GM21786 (cell line): ENCODE measurements at regions not wholly inside any gene's neighbourhood (a gene's known extent, or its start where the extent isn't known, plus 50 kb on each side); places are given as distances from the start of the nearest gene placed in this dataset.

Experiments used
- ATAC-seq: cut with Tn5 transposase; IDR thresholded peaks from one replicate; pipeline ENCODE4 v1.9.1; 2021; ENCODE audit not compliant: unreplicated experiment

DNA sequence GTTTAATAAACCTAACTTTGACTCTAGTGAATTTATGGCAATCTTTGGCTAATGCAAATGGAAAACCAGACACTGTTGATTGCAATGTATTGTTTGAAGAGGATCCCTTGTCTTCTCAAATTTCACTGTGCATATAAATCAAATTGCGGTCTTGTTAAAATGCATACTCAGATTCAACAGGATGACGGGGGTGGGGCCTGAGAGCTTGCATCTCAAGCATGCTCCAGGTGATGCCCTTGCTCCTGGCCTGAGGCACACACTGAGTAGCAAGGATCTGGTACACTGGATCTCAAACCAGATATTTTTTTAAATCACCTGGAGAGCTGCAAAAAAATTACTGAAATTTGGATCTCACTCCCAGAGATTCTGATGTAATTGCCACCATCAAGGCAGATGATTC lies 463.7 kb downstream of the DNAH5 start:
- ATAC-seq = no peak

DNA sequence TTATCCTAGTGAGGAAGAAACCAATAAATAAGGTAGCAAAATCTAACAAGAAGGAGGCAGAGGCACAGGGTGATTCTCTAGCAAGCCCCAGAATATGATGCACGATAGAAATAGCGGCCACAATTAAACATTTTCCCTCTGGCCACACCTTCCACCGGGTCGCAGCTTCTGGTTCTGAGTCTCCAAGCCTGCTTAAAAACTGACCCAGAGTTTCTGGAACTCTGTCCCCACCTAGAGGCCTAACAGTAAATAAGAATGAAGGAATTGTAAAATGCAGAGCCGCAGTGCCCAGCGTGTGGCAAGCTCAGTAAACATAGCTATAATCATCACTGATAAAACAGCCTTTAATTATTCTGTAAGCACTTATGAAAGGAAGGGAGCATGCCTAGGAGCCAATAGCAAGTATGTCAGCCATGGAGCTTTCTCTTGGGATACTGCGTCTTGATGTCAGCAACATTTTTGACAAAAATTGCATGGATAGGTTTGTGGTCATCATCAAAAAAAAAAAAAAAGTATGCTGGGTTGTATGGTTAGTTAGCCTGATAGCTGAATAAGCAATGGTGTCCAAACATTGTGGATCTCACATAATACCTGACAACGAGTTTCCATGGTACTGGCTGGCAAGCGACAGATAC lies 465.5 kb downstream of the DNAH5 start:
- peak; percentile 58 for ATAC-seq

- ATAC-seq = no peak
These were observed 467.3 kb downstream of the DNAH5 start for GRCh38 chr5:13477118-13477737.

DNA sequence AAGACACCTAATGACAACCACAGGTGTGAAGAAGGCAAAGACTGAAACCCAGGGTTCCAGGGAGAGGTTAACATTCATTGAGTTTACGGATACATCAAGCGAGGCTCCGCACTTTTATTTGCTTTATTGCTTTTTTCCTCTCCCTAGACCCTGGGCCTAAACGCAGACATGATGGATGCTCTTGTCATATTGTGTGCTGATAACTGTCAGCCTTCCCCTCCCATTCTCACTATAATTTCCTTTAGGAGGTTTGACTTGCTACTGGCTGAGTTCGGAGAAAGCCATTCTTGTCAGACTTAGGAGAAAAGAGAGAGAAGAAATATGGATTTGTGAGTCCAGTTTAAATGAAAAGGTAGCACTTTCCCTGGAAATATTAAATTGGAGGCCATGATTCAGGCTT lies 471.6 kb downstream of the DNAH5 start:
- no peak for ATAC-seq

DNA sequence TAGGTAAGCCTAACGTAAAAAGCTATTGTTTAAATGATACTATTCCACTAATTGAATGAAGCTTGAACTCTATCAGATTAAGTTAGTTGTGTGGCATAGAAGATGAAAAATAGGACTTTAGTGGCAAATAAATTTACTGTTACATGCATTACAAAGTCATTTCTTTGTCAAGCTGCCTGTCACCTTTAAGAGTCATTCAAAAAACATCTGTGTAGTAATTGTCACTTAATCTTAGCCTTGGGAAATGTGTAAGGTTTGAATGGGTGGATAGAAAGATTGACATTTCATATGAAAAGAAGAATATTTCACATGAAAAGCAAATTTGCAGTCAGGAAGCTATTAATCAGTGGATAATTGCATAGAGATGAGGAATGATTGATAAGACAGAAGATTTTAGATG lies 473.5 kb downstream of the DNAH5 start:
- ATAC-seq = no peak

- ATAC-seq = no peak
These were observed 474.2 kb downstream of the DNAH5 start for GRCh38 chr5:13470263-13470662.

DNA sequence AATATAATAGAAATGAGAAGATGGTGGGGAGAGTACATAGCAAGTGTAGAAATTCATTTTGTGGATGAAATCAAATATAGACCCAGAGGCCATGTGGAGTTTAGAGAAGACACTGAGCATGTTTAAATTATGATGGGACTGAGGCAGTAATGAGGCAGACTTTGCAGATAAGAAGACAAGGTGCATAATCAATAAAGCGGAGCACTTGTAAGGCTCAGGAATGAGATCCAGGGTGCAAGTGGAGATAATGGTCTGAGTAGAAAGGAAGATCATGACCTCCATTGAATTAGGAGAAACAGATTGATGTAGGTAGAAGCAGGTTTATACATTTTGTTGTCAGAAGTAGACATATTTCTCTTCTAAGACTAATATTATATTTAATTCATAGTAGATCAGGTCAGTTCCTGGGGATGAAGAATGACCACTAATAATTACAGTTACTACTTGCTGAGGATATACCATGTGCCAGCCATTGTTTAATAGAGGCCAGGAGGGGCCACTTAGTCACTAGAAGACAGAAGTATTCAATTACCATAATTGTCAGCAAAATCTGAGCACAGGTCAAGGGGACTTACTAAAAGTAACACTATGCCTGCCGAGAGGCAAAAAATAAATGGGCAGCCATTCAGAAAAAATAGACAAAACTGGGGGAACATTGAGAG lies 479.8 kb downstream of the DNAH5 start:
- no peak for ATAC-seq

- no peak for ATAC-seq
These were observed 483.9 kb downstream of the DNAH5 start for GRCh38 chr5:13460587-13460986.

DNA sequence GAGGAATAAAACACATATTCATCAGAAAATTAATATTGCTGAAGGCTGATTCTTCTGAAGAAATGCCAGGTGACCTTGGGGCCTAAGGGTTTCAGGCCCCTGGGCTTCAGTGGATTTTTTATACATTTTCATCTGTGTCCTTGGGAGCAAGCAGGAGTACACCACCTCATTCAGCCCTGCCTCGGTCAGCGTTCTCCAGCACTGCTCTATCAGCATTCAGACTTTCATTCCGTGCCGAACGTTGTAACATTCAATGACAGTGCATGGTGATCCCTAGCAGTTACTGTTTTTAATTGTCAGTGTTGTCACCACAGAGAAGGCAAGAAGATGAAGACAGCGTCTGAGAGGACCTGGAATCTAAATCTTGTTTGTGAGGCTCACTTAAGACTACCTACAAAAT lies 490.4 kb downstream of the DNAH5 start:
- ATAC-seq = no peak

- no peak for ATAC-seq
These were observed 495.6 kb downstream of the DNAH5 start for GRCh38 chr5:13448843-13449242.

DNA sequence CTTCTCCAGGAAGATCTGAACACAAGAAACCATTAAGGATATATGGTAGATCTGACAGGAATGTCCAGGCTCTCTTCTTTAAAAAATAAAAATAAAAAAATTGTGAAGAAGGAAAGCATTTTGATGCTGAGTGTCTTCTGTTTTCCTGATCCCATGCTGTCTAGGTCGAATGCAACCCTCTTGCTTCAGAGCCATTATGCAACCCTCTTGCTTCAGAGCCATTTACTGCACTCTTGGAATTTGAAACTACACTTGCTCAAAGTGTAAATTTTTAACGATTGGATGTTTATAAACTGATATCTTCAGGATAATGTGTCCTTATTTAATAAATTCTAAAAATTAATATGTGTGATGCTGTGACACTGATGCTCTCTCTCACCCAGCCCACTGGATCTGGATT lies 505.1 kb downstream of the DNAH5 start:
- no peak for ATAC-seq

GRCh38 chr5:13427827-13428557 lies 516.5 kb downstream of the DNAH5 start:
- ATAC-seq = no peak

DNA sequence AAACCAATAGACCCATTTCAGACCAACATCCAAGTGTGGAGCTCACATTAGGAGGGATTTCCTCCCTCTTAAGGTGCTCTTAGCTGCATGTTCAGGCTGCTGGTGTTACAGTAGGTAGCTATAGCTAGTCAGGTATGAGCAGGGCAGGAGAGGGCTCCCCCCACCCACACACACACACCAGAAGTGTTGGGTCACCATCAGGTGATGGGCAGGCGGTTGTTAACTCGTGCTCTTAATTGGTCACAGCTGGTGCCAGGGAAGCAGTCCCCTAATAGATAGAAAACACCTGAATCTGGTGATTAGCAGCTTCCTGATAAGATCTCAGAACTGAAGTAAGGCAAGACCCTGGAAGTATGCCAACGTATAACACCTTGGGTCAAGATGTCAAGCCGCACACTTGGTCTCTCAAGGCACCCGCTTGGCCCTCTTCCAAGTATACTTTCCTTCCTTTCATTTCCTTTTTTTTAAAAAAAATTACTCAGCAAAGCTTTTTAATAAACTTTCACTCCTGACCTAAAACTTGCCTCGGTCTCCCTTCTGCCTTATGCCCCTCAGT lies 532.4 kb downstream of the DNAH5 start:
- peak; percentile 66 for ATAC-seq

DNA sequence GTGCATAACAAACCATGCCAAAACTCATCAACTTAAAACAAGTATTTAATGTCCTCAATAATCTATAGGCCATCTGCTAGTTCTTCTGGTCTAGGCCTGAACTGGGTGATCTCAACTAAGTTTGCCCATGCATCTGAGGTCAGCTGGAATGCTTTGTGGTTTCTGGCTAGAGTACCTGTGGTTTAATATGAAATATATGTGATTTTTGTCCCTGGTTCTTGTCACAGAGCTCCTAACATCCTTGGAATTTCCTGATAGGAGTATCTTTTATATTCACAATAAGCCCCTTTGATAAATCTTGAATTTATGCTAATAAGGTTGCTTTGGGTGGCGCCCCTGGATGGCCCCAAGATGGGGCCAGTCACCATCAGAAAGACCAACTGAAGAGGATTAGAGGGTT lies 535.9 kb downstream of the DNAH5 start:
- no peak for ATAC-seq

DNA sequence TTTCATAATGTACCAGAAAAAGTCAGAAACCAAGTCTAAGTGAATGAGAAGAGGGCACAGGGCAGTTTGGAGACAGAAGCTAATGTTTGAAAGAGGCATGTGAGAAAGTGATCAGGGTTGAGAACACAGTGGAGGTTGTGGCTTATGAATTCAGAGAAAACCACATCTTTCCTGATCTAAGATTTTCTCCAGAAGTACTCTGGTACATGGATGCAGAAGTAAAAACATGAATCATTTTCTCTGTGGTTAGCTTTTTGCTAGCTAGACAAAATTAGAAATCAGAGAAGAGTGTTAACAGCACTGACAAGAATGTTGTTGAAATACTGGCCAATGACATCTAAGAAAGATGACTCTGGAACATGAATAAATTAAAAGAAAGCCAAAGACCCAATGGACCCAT lies 541.1 kb downstream of the DNAH5 start:
- no peak for ATAC-seq

- no peak for ATAC-seq
These were observed 559.4 kb downstream of the DNAH5 start for GRCh38 chr5:13385066-13385465.

- no peak for ATAC-seq
These were observed 562.3 kb downstream of the DNAH5 start for GRCh38 chr5:13382232-13382631.

DNA sequence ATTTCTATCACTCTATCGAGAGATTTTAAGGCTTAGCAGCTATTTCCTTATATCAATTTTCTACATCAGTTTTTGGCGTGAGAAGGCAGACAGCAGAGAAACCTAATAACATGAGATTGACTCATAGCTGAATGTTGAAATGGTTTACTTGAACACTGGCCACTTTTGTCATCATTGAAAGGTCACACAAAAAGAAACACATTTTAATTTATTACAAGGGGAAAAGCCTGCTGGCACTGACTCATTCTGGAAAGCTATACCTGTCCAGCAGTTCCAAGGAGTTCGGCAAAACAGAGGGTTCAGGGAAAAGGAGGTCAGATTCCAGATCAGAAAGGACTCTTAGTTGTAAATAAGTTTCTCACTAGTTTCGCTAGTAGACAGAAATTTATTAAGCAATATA lies 566.4 kb downstream of the DNAH5 start:
- no peak for ATAC-seq

- no peak for ATAC-seq
These were observed 585.1 kb downstream of the DNAH5 start for GRCh38 chr5:13359344-13359743.

GRCh38 chr5:13358342-13358741 lies 586.1 kb downstream of the DNAH5 start:
- no peak for ATAC-seq

DNA sequence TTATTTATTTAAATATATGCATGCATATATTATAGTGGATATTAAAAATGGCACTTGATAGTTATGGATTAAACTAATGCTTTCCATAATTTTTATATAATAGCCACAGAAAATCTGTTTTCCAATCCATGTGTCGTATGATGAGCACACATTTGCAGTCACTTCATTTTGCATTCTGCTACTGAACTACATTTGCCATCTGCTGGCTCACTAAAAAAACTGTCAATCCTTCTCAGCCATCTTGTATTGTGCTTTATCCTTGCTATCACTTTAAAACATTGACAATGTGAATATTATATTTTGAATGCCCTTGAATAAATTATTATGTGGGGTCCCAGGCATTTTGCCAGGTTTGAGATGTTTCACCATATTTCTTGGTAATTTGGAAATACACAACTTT lies 586.6 kb downstream of the DNAH5 start:
- ATAC-seq = no peak

- ATAC-seq = no peak
These were observed 588.3 kb downstream of the DNAH5 start for GRCh38 chr5:13356226-13356625.
